ENCODE measurements at regions not wholly inside any gene's neighbourhood (a gene's known extent, or its start where the extent isn't known, plus 50 kb on each side); places are given as distances from the start of the nearest gene placed in this dataset.

GRCh38 chr5:77873239-77873638 is 97.1 kb upstream of the TBCA start:
- H3K4me3 ChIP-seq (ENCODE audit: low read depth, low read length) = no peak overlapping the region
- DNase-seq (ENCODE audit: low read depth) = no peak
- in situ Hi-C loops (cut with HindIII; ENCODE audit: low sequenced_read_pairs) = no loop called here
- no peak for TF ChIP-seq CTCF (IDR thresholded peaks at IDR 0.05; ENCODE audit: low read depth, low read length, missing control alignments)

GRCh38 chr5:77871946-77872345 is 95.8 kb upstream of the TBCA start:
- H3K4me3 ChIP-seq (ENCODE audit: low read depth, low read length) = no peak overlapping the region
- in situ Hi-C loops (cut with HindIII; ENCODE audit: low sequenced_read_pairs) = no loop called here
- TF ChIP-seq CTCF (IDR thresholded peaks at IDR 0.05; ENCODE audit: low read depth, low read length, missing control alignments) = no peak
- no peak for DNase-seq (ENCODE audit: low read depth)

- in situ Hi-C loops (cut with HindIII; ENCODE audit: low sequenced_read_pairs) = no loop called here
- no peak overlapping the region for H3K4me3 ChIP-seq (ENCODE audit: low read depth, low read length)
- DNase-seq (ENCODE audit: low read depth) = no peak
- TF ChIP-seq CTCF (IDR thresholded peaks at IDR 0.05; ENCODE audit: low read depth, low read length, missing control alignments) = no peak
Measured at GRCh38 chr5:77871016-77871415, 94.9 kb upstream of the TBCA start.

- DNase-seq (ENCODE audit: low read depth) = no peak
- in situ Hi-C loops (cut with HindIII; ENCODE audit: low sequenced_read_pairs) = no loop called here
Measured at GRCh38 chr5:77869116-77869798, 93.1 kb upstream of the TBCA start.

GRCh38 chr5:77867914-77868313 is 91.8 kb upstream of the TBCA start:
- no peak for DNase-seq (ENCODE audit: low read depth)
- TF ChIP-seq CTCF (IDR thresholded peaks at IDR 0.05; ENCODE audit: low read depth, low read length, missing control alignments) = no peak
- no peak overlapping the region for H3K4me3 ChIP-seq (ENCODE audit: low read depth, low read length)
- in situ Hi-C loops (cut with HindIII; ENCODE audit: low sequenced_read_pairs) = no loop called here

More at GRCh38 chr5:77869116-77869798, 93.1 kb upstream of the TBCA start:
- TF ChIP-seq CTCF (IDR thresholded peaks at IDR 0.05; ENCODE audit: low read depth, low read length, missing control alignments) = no peak
- no peak overlapping the region for H3K4me3 ChIP-seq (ENCODE audit: low read depth, low read length)

- in situ Hi-C loops (cut with HindIII; ENCODE audit: low sequenced_read_pairs) = no loop called here
- no peak for DNase-seq (ENCODE audit: low read depth)
- H3K4me3 ChIP-seq (ENCODE audit: low read depth, low read length) = no peak overlapping the region
- TF ChIP-seq CTCF (IDR thresholded peaks at IDR 0.05; ENCODE audit: low read depth, low read length, missing control alignments) = peak; percentile 51
Measured at GRCh38 chr5:77867194-77867691, 91.1 kb upstream of the TBCA start.
